ENCODE measurements at regions not wholly inside any gene's neighbourhood (a gene's known extent, or its start where the extent isn't known, plus 50 kb on each side); places are given as distances from the start of the nearest gene placed in this dataset.

- Histone ChIP-seq H3K4me2 (ENCODE audit: low read length) (no peak overlapping the region), H2BK5ac (ENCODE audit: low read depth, low read length, poor library complexity) (no peak overlapping the region), H3K79me2 (ENCODE audit: control insufficient read depth, insufficient read depth, low read length, poor library complexity) (no peaks in the 10 kb centered on the region), H3K4ac (ENCODE audit: low read depth, low read length) (no peak overlapping the region), H3K23ac (ENCODE audit: low read length) (no peak overlapping the region), H2AK5ac (ENCODE audit: low read length) (no peak overlapping the region), H3K9ac (ENCODE audit: low read length) (no peak overlapping the region), H2BK120ac (ENCODE audit: insufficient read depth, low read length, poor library complexity) (no peak overlapping the region), H3K36me3 (ENCODE audit: control insufficient read depth in 1 of 2, insufficient read depth in 2 of 2, low read length in 2 of 2) (no peaks in the 10 kb centered on the region), H4K91ac (ENCODE audit: low read depth, low read length) (no peak overlapping the region), H3K4me3 (ENCODE audit: low read depth, low read length) (no peak overlapping the region), H3K79me1 (ENCODE audit: low read length) (no peaks in the 10 kb centered on the region), H3K9me3 (ENCODE audit: insufficient read depth, low read depth, low read length) (no peaks in the 10 kb centered on the region), H2AFZ (ENCODE audit: insufficient read depth, low read length, poor library complexity) (no peak overlapping the region), H4K12ac (ENCODE audit: low read depth, low read length) (no peak overlapping the region), H3K18ac (ENCODE audit: low read length) (no peak overlapping the region), H3K27me3 (ENCODE audit: insufficient read depth, low read length) (peaks cover 10% of the 10 kb centered on the region), H3K27ac (ENCODE audit: low read depth, low read length) (no peak overlapping the region), H3K4me1 (ENCODE audit: control insufficient read depth in 1 of 2, insufficient read depth in 2 of 2, low read length in 2 of 2) (peaks cover 0 to 6% of the 10 kb centered on the region in 2 experiments), H2BK12ac (ENCODE audit: low read length) (no peak overlapping the region), H4K8ac (ENCODE audit: low read depth, low read length) (no peak overlapping the region), H3K14ac (ENCODE audit: low read length) (no peak overlapping the region)
- no CpG with 5 or more reads among the region's 3 CpGs for WGBS (ENCODE audit: extremely low coverage, insufficient coverage, insufficient read length)
- DNase-seq: no peak
Observed at GRCh38 chr16:54647216-54647615, 283.4 kb upstream of the IRX5 start.

GRCh38 chr16:54645345-54645744 is 285.3 kb upstream of the IRX5 start:
- no peak overlapping the region for H4K12ac ChIP-seq (ENCODE audit: low read depth, low read length)
- H2AFZ ChIP-seq (ENCODE audit: insufficient read depth, low read length, poor library complexity): no peak overlapping the region
- H3K14ac ChIP-seq (ENCODE audit: low read length): no peak overlapping the region
- H2AK5ac ChIP-seq (ENCODE audit: low read length): no peak overlapping the region
- H3K18ac ChIP-seq (ENCODE audit: low read length): no peak overlapping the region
- no peaks in the 10 kb centered on the region for H3K9me3 ChIP-seq (ENCODE audit: insufficient read depth, low read depth, low read length)
- H3K23ac ChIP-seq (ENCODE audit: low read length): no peak overlapping the region
- peaks cover 0 to 4% of the 10 kb centered on the region in 2 experiments for H3K4me1 ChIP-seq (ENCODE audit: control insufficient read depth in 1 of 2, insufficient read depth in 2 of 2, low read length in 2 of 2)
- WGBS (ENCODE audit: extremely low coverage, insufficient coverage, insufficient read length): no CpG with 5 or more reads among the region's 4 CpGs
- H3K9ac ChIP-seq (ENCODE audit: low read length): no peak overlapping the region
- no peaks in the 10 kb centered on the region for H3K79me2 ChIP-seq (ENCODE audit: control insufficient read depth, insufficient read depth, low read length, poor library complexity)
- H3K4me3 ChIP-seq (ENCODE audit: low read depth, low read length): no peak overlapping the region
- H2BK5ac ChIP-seq (ENCODE audit: low read depth, low read length, poor library complexity): no peak overlapping the region
- H4K8ac ChIP-seq (ENCODE audit: low read depth, low read length): no peak overlapping the region
- no peaks in the 10 kb centered on the region for H3K27me3 ChIP-seq (ENCODE audit: insufficient read depth, low read length)
- H3K79me1 ChIP-seq (ENCODE audit: low read length): no peaks in the 10 kb centered on the region
- no peak overlapping the region for H3K4ac ChIP-seq (ENCODE audit: low read depth, low read length)
- H2BK120ac ChIP-seq (ENCODE audit: insufficient read depth, low read length, poor library complexity): no peak overlapping the region
- H4K91ac ChIP-seq (ENCODE audit: low read depth, low read length): no peak overlapping the region
- no peak overlapping the region for H2BK12ac ChIP-seq (ENCODE audit: low read length)
- no peak overlapping the region for H3K4me2 ChIP-seq (ENCODE audit: low read length)
- H3K36me3 ChIP-seq (ENCODE audit: control insufficient read depth in 1 of 2, insufficient read depth in 2 of 2, low read length in 2 of 2): no peaks in the 10 kb centered on the region
- no peak overlapping the region for H3K27ac ChIP-seq (ENCODE audit: low read depth, low read length)
- DNase-seq: no peak

- Histone ChIP-seq H2AFZ (ENCODE audit: insufficient read depth, low read length, poor library complexity) (no peak overlapping the region), H3K18ac (ENCODE audit: low read length) (no peak overlapping the region), H3K4ac (ENCODE audit: low read depth, low read length) (no peak overlapping the region), H3K4me2 (ENCODE audit: low read length) (no peak overlapping the region), H4K8ac (ENCODE audit: low read depth, low read length) (no peak overlapping the region), H3K9ac (ENCODE audit: low read length) (no peak overlapping the region), H3K9me3 (ENCODE audit: insufficient read depth, low read depth, low read length) (no peaks in the 10 kb centered on the region), H3K27me3 (ENCODE audit: insufficient read depth, low read length) (no peaks in the 10 kb centered on the region), H4K12ac (ENCODE audit: low read depth, low read length) (no peak overlapping the region), H2BK12ac (ENCODE audit: low read length) (no peak overlapping the region), H4K91ac (ENCODE audit: low read depth, low read length) (no peak overlapping the region), H3K4me3 (ENCODE audit: low read depth, low read length) (no peak overlapping the region), H3K36me3 (ENCODE audit: control insufficient read depth in 1 of 2, insufficient read depth in 2 of 2, low read length in 2 of 2) (no peaks in the 10 kb centered on the region), H2BK5ac (ENCODE audit: low read depth, low read length, poor library complexity) (no peak overlapping the region), H3K23ac (ENCODE audit: low read length) (no peak overlapping the region), H3K79me1 (ENCODE audit: low read length) (no peaks in the 10 kb centered on the region), H2BK120ac (ENCODE audit: insufficient read depth, low read length, poor library complexity) (no peak overlapping the region), H3K4me1 (ENCODE audit: control insufficient read depth in 1 of 2, insufficient read depth in 2 of 2, low read length in 2 of 2) (no peaks in the 10 kb centered on the region), H3K14ac (ENCODE audit: low read length) (no peak overlapping the region), H3K79me2 (ENCODE audit: control insufficient read depth, insufficient read depth, low read length, poor library complexity) (no peaks in the 10 kb centered on the region), H3K27ac (ENCODE audit: low read depth, low read length) (no peak overlapping the region), H2AK5ac (ENCODE audit: low read length) (no peak overlapping the region)
- WGBS (ENCODE audit: extremely low coverage, insufficient coverage, insufficient read length): no CpG with 5 or more reads among the region's 10 CpGs
- no peak for DNase-seq
Observed at GRCh38 chr16:54636221-54636793, 294.4 kb upstream of the IRX5 start.

- Histone ChIP-seq H3K18ac (ENCODE audit: low read length) (no peak overlapping the region), H3K36me3 (ENCODE audit: control insufficient read depth in 1 of 2, insufficient read depth in 2 of 2, low read length in 2 of 2) (no peaks in the 10 kb centered on the region), H3K9ac (ENCODE audit: low read length) (no peak overlapping the region), H3K4ac (ENCODE audit: low read depth, low read length) (no peak overlapping the region), H4K91ac (ENCODE audit: low read depth, low read length) (no peak overlapping the region), H2AK5ac (ENCODE audit: low read length) (no peak overlapping the region), H4K8ac (ENCODE audit: low read depth, low read length) (peak overlapping the region; percentile 66), H3K27ac (ENCODE audit: low read depth, low read length) (no peak overlapping the region), H2BK120ac (ENCODE audit: insufficient read depth, low read length, poor library complexity) (no peak overlapping the region), H2BK5ac (ENCODE audit: low read depth, low read length, poor library complexity) (no peak overlapping the region), H3K27me3 (ENCODE audit: insufficient read depth, low read length) (no peaks in the 10 kb centered on the region), H3K4me1 (ENCODE audit: control insufficient read depth in 1 of 2, insufficient read depth in 2 of 2, low read length in 2 of 2) (no peaks in the 10 kb centered on the region), H3K14ac (ENCODE audit: low read length) (no peak overlapping the region), H3K4me2 (ENCODE audit: low read length) (no peak overlapping the region), H4K12ac (ENCODE audit: low read depth, low read length) (no peak overlapping the region), H3K79me2 (ENCODE audit: control insufficient read depth, insufficient read depth, low read length, poor library complexity) (no peaks in the 10 kb centered on the region), H3K4me3 (ENCODE audit: low read depth, low read length) (no peak overlapping the region), H2AFZ (ENCODE audit: insufficient read depth, low read length, poor library complexity) (peak overlapping the region; percentile 63), H3K9me3 (ENCODE audit: insufficient read depth, low read depth, low read length) (no peaks in the 10 kb centered on the region), H2BK12ac (ENCODE audit: low read length) (no peak overlapping the region), H3K79me1 (ENCODE audit: low read length) (no peaks in the 10 kb centered on the region), H3K23ac (ENCODE audit: low read length) (no peak overlapping the region)
- DNase-seq: peak; percentile 39 to 61
- WGBS (ENCODE audit: extremely low coverage, insufficient coverage, insufficient read length): no CpG with 5 or more reads among the region's 6 CpGs
Observed at GRCh38 chr16:54633943-54634362, 296.7 kb upstream of the IRX5 start.

Measured in trophoblast cell (in vitro differentiated cells and primary cell).